A172 (cell line): ENCODE measurements at regions not wholly inside any gene's neighbourhood (a gene's known extent, or its start where the extent isn't known, plus 50 kb on each side); places are given as distances from the start of the nearest gene placed in this dataset.
"Not testable (repeated sequence)": the region's sequence is repeated elsewhere in the genome, so short reads cannot be mapped to it uniquely, and the experiment has no call there.

ENCODE experiments used
- DNase-seq: peaks from one replicate; pipeline ENCODE4 v3.0.0-alpha.2; 2015; ENCODE audit warnings: low spot score

DNA sequence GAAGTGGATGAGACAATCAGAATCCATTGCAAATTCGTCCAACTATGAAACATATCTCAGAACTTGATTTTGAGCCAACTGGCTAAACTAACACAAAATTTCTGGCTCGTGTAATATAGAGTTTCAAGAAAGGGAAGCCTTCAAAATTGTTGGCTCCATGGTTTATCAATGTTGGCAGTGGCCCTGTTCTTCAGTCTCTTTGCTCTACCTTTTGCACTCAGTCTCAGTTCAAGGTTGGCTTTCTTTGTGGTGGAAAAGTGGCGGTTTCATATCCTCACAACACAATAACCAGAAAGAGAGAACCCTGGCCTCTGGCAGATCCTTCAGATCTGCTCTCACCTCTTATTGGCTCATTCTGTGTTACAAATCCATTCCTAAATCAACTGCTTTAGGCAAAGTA, 473.8 kb upstream of the API5 start:
- no peak for DNase-seq

DNA sequence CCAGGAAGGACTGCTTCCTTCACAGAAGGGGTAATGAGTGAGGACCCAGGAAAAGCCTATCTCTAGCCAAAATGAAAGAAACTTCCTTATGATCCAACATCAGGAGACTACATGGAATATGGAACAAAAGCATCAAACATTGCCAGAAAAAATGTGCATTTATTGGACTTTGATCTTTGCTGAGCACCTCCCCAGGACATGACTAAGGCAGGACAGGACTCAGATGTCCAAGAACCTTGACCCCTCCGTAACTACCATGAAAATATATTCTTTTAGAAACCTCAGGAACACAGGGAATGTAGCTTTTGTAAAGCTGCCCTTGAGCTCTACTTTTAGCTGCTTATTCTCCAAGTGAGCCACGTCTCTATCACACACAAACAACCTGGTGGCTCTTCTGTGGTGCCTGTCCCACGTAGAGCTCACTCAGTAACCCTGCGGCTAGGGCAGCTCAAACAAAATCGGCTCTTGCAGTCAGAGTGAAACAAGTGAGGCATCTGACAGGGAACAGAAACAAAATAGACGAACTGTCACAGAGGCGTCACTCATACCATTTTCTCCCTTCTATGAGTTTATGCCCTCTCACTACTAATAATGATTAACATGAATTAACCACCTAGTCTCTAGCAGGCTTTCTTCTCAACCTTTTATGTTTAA, 471.5 kb upstream of the API5 start:
- DNase-seq = no peak

DNA sequence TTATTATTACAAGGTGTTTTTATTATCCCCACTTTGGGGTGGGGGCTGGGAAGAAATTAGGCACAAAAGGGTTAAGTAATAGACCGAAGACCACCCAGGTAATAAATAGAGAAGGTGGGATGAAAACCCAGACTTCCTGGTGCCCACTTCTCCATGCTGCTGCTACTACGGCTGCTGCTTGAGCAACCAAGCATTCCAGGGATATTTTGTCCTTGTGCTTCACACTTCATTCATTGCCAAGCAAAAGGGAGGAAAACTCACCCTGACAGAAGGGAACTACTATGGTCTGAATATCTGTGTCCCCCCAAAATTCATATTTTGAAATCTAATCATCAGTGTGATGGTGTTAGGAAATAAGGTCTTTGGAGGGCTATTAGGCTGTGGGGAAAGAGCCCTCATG, 470.9 kb upstream of the API5 start:
- DNase-seq = no peak

DNA sequence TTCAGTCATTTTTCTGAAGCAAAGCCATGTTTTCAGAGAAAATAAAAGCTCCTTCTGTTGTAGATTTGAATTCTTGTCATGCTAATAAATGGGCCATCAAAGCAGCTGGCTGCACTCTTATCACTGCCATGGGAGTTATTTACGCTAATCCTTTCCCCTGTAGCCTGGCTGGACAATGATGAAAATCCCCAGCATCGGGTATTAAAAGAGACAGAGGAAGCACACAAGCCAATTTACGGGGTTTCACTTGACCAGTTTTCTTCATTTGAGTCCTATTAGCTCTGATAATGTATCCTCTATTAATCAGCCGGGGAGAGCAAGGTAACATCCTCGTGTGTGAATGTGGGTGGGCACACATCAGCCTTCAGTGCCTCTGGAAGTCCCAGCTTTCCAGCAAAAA, 470.2 kb upstream of the API5 start:
- no peak for DNase-seq

DNA sequence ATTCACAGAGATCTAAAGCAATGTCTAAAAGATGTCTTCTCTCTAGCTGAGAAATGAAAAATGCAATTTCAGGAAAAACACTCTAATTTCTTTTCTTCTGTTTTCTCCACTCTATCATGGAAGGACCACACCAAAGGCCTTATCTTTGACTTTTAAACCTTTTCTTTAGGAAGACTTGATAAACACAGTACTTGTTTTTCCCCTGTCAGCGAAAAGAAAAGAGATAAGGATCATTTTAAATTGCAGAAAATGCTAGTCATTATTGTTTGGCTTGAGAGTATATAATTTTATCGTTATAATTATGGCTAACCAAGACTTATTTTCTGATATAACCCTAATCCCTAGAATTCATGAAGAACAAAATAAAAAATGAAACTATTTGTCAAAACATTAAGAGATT, 462.4 kb upstream of the API5 start:
- no peak for DNase-seq

DNA sequence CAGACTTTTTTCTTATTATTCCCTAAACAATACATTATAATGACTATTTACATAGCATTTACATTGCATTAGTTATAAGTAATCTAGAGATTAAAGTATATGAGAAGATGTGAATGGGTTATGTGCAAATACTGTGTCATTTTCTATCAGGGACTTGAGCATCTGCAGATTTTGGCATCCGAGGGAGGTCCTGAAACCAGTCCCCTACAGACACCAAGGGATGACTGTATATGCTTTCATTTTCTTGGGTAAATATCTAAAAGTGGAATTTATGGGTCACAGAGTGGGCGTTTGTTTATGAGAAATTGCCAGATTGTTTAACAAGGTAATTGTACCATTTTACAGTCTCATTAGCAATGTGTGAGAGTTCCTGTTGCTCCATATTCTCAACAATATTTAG, 454.5 kb upstream of the API5 start:
- no peak for DNase-seq

DNA sequence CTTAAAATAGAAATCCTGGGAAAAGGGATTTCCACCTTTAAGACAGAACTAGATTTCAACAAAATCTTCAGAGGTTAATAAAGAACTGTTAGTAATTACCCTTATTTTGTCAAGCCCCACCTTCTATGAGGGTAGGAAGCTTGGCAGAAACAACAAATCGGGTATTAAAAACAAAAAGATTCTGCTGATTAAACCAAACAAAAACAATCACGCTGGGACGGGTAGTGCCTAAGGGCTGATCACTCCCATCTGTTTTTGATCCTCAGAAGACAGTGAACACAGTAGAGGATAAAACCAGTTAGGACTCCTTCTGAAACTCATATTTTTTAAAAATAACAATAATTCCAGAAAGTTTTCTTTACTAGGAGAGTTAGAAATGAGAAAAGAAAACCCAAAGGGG, 441.3 kb upstream of the API5 start:
- DNase-seq = no peak

DNA sequence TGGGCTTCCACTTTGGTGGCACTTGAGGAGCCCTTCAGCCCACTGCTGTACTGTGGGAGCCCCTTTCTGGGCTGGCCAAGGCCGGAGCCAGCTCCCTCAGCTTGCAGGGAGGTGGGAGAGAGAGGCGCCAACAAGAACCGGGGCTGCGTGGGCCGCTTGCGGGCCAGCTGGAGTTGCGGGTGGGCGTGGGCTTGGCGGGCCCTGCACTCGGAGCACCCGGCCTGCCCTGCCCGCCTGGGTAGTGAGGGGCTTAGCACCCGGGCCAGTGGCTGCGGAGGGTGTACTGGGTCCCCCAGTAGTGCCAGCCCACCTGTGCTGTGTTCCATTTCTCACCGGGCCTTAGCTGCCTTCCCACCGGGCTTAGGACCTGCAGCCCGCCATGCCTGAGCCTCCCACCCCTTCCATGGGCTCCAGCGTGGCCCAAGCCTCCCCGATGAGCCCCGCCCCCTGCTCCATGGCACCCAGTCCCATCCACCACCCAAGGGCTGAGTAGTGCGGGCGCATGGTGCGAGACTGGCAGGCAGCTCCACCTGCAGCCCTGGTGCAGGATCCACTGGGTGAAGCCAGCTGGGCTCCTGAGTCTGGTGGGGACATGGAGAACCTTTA, 437.9 kb upstream of the API5 start:
- DNase-seq = not testable (repeated sequence)

DNA sequence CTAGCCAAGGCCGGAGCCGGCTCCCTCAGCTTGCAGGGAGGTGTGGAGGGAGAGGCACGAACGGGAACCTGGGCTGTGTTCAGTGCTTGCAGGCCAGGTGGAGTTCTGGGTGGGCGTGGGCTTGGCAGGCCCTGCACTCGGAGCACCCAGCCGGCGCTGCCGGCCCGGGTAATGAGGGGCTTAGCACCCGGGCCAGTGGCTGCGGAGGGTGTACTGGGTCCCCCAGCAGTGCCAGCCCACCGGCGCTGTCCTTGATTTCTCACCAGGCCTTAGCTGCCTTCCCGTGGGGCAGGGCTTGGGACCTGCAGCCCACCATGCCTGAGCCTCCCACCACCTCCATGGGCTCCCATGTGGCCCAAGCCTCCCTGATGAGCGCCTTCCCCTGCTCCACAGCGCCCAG, 430.5 kb upstream of the API5 start:
- not testable (repeated sequence) for DNase-seq

DNA sequence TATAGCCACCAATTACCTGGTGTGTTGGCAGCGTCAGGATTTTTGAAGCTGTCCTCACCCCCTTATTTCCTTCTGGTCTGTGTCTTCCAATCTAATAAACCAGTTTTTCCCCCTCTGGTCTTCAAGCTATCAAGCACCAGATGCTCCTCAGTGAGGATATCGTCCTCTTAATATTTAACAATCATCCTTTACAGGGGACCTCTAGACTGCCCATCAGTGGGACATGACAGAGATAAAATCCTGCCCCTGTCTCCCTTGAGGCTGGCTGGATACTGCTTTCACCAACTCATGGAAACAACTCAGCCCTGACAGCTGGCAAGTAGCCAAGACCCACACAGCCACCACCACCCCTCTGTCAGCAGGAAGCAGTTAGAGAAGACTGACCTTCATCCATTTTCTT, 421.0 kb upstream of the API5 start:
- no peak for DNase-seq

DNA sequence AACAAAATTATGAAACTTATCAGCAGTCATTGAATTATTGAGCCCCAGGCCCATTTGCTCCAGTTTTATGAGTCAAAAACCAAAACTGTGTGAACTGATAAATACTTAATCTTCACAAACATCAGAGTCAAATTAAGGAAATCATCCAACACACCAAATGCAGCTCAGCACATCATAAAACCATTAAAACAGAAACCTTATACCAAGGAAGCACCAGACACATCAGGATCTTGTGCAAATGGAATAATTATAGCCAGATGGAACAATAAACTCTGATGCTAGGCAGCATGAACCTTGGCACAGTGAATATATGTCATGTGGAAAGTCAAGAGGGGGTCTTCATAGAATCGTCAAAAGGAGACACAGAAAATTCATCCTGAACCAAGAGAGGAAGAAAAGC, 410.7 kb upstream of the API5 start:
- no peak for DNase-seq

DNA sequence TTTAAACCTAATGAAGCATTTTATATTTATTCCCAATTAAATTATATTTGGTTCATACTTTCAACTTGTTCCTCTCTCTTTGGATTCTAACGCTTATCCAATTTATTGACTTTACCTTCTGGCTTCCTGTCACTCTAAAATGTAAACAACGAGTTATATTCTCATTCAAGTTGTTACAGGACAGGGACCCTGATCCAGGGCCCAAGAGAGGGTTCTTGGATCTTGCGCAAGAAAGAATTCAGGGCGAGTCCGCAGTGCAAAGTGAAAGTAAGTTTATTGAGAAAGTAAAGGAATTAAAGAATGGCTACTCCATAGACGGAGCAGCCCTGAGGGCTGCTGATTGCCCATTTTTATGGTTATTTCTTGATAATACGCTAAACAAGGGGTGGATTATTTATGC, 405.6 kb upstream of the API5 start:
- DNase-seq = no peak

DNA sequence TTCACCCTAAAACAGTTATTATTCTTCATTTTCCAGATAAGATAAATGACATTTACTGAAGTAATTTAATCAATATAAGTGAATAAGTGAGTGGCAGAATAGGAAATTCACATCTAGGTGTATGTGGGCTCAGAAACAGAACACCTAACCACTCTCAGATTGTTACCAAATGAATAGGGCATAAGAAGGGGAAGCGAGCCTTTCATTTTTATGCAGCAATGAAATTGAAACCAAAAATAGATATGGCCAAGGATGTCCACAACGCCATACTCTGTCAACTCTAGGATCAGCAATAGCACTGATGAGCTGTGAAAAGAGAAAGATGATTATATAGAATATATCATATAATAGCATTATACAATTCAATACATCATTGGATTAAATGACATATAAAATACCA, 398.1 kb upstream of the API5 start:
- no peak for DNase-seq

DNA sequence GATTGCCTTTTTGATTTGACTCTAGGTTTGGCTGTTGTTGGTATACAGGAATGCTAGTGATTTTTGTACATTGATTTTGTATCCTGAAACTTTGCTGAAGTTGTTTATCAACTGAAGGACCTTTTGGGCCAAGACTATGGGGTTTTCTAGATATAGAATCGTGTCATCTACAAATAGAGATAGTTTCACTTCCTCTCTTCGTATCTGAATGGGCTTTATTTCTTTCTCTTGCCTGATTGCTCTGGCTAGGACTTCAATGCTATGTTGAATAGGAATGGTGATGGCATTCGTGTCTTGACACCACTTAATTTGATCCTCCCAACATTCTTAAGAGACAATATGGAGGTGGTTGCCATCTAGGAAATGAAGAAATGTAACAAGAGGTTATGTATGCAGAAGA, 388.1 kb upstream of the API5 start:
- DNase-seq = no peak

DNA sequence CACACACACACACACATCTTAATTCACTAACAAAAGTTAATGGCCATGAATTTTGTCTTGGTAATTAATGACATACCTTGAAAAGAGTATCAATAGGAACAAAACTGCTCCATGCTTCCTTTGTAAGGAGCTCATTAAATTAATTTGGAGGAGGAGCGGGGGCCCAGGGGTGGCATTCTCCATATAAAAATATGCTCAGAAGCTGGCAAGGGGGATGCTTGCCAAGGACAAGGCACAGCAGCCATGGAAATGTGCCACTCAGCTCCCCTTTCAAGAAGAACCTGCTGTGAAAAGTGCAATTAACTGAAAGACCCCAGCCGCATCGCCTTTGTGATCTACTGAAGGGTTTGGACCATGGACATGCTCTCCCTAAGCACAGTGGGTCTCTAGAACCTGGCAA, 385.9 kb upstream of the API5 start:
- DNase-seq = no peak

DNA sequence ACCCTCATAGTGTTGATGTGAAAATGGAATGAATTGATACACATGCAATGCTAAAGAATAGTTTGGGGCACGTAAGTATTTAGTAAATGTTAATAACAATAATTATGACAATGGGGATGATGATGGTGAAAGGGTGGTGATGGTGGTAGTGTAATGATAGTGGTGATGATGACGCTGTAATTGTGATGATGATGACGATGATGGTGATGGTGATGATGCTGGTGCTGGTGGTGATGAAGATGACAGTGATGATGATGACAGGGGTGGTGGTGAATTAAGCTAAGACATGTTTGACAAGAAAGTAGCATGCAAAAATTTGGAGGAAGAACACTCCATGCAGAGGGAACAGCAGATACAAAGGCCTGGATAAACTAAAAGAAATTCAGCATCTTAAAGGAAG, 364.4 kb upstream of the API5 start:
- no peak for DNase-seq

DNA sequence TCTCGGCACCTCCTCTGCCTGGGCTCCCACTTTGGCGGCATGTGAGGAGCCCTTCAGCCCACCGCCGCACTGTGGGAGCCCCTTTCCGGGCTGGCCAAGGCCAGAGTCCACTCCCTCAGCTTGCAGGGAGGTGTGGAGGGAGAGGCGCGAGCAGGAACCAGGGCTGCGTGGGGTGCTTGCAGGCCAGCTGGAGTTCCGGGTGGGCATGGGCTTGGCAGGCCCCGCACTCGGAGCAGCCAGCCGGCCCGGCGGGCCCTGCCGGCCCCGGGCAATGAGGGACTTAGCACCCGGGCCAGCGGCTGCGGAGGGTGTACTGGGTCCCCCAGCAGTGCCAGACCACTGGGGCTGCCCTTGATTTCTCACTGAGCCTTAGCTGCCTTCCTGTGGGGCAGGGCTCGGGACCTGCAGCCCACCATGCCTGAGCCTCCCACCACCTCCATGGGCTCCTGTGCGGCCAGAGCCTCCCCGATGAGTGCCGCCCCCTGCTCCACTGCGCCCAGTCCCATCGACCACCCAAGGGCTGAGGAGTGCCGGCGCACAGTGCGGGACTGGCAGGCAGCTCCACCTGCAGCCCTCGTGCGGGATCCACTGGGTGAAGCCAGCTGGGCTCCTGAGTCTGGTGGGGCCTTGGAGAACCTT, 361.9 kb upstream of the API5 start:
- not testable (repeated sequence) for DNase-seq

DNA sequence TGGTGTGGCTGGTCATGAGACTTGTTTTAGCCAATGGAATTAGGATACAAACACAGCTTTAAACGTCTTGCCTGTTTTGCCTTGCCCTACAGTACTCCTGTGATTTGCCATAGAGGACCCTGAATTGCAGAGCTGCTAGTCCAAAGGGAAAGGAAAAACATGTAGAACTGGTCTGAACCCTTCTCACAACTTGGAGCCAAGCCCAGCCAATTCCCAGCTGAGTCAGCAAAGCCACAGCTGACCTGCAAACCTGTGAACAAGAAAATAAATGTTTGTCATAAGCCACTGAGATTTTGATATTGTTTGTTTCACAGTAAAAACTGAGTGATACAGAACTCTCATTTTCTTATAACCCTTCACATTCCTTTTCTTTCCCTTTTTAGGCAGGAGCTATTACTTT, 360.5 kb upstream of the API5 start:
- DNase-seq = no peak

DNA sequence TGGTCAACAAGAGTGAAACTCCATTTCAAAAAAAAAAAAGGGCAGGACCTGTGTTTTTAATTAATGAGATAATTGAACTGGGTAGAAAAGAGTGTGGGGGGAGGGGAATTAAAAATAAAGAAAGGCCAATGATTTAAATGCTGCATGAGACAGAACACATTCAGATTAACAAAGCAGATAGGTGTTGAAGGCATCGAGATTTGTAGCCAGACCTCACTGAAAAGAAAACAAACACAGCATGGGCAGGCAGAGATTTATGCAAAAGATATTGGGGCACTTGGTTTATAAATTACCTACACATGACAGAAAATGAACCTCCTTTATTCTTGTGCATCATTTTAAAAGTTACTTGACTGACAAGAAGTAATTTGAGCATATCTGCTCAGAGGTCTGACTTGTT, 354.0 kb upstream of the API5 start:
- no peak for DNase-seq

DNA sequence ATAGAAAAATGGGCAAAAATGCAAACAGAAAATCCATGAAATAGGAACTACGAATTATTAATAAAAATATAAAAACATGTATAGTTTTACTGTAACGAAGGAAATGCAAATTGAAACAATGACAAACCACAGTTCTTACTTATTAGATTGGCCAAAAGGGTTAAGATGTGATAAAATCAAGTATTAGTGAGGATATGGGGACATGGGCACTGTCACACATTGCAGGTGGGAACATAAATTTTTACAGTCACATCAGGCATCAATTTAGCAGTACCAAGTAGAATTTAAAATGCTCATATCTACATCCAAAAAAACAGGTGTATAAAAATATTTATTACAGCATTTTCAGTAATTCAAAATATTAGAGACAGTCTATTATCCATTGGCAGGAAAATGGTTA, 353.2 kb upstream of the API5 start:
- no peak for DNase-seq

DNA sequence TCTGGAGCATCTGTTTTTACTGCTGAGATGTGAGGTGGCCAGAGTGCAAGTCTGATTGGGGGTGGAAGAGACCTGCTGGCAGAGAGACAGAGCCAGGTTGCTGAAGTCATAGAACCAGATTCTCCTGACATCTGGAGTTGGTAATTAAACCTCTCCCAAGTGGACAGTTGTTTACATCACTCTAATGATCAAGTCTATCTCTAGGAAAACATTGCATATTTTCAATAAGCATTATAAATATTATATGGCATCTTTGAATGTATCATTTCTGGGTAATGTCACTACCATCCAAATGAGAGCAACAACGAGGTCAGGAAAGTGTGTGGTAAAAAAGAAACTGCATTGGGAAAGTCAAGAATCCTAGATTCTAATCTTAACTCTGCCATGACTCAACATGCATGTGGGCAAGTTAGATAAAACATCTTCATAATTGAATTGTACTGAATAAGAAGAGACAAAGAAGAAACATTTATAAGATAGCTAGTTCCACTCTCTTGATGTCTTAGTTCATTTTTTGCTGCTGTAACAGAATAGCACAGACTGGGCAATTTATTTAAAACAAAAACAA, 351.2 kb upstream of the API5 start:
- DNase-seq = no peak

DNA sequence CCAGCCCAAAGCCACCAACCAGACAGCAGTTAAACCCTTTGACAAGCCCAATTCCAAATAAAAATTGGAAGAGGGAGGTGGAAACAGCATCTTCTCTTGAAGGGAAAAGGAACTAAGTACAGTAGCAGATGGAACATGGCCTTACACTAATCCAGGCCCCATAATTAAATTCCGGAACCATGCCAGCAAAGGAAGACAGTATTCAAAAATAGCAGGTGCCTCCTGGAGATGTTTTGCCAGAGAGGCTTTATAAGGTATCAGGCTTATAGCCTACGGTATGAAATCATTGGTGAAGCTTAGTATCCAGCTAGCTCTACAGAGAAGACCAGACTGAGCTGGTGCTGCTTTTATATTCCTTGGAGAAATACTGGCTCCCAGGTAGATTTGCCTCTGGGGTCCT, 344.1 kb upstream of the API5 start:
- no peak for DNase-seq

DNA sequence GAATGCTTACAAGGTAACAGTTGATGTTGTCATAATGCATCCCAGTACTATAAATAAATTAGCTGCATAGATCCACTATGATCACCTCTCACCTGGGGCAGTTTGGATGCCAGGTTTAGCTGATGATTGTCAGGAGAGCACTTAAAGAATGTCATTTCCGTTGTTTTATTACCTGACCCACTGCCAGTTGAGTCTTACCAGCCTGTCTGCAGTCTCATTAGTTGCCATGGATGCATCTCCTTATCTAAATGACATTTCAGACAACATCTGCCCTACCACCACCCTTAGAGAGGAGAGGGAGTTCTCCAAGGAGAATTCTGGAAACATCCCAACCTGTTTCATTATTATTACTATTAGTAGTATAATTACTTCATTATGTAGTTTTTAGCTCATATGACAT, 339.1 kb upstream of the API5 start:
- DNase-seq = no peak
